ENCODE measurements at regions not wholly inside any gene's neighbourhood (a gene's known extent, or its start where the extent isn't known, plus 50 kb on each side); places are given as distances from the start of the nearest gene placed in this dataset.

DNA sequence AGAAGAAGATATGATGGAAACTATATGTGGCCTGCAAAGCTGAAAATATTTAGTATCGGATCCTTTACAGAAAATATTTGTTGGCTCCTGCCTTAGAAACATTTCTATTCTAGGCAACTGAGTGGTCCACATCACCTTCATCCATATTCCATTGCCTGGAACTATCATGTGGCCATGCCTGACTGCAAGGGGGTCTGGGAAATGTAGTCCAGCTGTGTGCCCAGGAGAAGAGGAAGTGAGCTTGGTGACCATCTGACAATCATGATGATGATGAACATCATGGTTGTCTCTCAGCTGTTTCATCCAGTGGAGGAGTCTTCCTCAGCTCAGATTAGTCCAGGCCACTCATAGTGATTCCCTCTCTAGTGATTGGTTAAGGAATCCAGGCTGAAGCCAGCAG is 61.8 kb upstream of the IFNLR1 start:
- TF ChIP-seq, protein P1, sequence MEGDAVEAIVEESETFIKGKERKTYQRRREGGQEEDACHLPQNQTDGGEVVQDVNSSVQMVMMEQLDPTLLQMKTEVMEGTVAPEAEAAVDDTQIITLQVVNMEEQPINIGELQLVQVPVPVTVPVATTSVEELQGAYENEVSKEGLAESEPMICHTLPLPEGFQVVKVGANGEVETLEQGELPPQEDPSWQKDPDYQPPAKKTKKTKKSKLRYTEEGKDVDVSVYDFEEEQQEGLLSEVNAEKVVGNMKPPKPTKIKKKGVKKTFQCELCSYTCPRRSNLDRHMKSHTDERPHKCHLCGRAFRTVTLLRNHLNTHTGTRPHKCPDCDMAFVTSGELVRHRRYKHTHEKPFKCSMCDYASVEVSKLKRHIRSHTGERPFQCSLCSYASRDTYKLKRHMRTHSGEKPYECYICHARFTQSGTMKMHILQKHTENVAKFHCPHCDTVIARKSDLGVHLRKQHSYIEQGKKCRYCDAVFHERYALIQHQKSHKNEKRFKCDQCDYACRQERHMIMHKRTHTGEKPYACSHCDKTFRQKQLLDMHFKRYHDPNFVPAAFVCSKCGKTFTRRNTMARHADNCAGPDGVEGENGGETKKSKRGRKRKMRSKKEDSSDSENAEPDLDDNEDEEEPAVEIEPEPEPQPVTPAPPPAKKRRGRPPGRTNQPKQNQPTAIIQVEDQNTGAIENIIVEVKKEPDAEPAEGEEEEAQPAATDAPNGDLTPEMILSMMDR (IDR thresholded peaks at IDR 0.05): no peak
- no peak for TF ChIP-seq POLR2A (IDR thresholded peaks at IDR 0.05)
